ENCODE measurements at regions not wholly inside any gene's neighbourhood (a gene's known extent, or its start where the extent isn't known, plus 50 kb on each side); places are given as distances from the start of the nearest gene placed in this dataset.

- TF ChIP-seq, protein P1, sequence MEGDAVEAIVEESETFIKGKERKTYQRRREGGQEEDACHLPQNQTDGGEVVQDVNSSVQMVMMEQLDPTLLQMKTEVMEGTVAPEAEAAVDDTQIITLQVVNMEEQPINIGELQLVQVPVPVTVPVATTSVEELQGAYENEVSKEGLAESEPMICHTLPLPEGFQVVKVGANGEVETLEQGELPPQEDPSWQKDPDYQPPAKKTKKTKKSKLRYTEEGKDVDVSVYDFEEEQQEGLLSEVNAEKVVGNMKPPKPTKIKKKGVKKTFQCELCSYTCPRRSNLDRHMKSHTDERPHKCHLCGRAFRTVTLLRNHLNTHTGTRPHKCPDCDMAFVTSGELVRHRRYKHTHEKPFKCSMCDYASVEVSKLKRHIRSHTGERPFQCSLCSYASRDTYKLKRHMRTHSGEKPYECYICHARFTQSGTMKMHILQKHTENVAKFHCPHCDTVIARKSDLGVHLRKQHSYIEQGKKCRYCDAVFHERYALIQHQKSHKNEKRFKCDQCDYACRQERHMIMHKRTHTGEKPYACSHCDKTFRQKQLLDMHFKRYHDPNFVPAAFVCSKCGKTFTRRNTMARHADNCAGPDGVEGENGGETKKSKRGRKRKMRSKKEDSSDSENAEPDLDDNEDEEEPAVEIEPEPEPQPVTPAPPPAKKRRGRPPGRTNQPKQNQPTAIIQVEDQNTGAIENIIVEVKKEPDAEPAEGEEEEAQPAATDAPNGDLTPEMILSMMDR (IDR thresholded peaks at IDR 0.05) = no peak
- TF ChIP-seq POLR2A (IDR thresholded peaks at IDR 0.05) = no peak
These were observed 199.5 kb upstream of the NLRP1 start for GRCh38 chr17:5783851-5784250.
